CD4-positive, alpha-beta memory T cell (primary cell): ENCODE measurements at regions not wholly inside any gene's neighbourhood (a gene's known extent, or its start where the extent isn't known, plus 50 kb on each side); places are given as distances from the start of the nearest gene placed in this dataset.

Source experiments
- CTCF ChIA-PET: fragments of 350-600 bp; sonication (Branson Sonifier 250); formaldehyde crosslinking; loops from one replicate; lab custom pipeline; 2021; ENCODE audit warnings: inconsistent platforms; ENCODE audit not compliant: partially characterized antibody; lab: Charles Lee
- POLR2A ChIA-PET: fragments of 350-600 bp; sonication (Branson Sonifier 250); formaldehyde crosslinking; loops from one replicate; lab custom pipeline; 2021; ENCODE audit not compliant: partially characterized antibody; lab: Charles Lee
- DNase-seq, 5 donors: peaks; one replicate each; pipeline versions ENCODE4 v3.0.0 to v3.0.0-alpha.2; 2020 to 2022; ENCODE audit warnings: mixed read lengths in 1 of 5
- H3K27ac ChIP-seq: one replicate; pipeline ENCODE4 v1.7.0; 2013; ENCODE audit warnings: low read depth, low read length
- H3K27me3 ChIP-seq: 2 replicates; pipeline ENCODE4 v1.7.0; 2013; ENCODE audit warnings: mild to moderate bottlenecking, low read length, moderate library complexity; ENCODE audit not compliant: insufficient read depth
- H3K36me3 ChIP-seq: 2 replicates; pipeline ENCODE4 v1.7.0; 2013; ENCODE audit warnings: mild to moderate bottlenecking, low read length, moderate library complexity; ENCODE audit not compliant: insufficient read depth
- H3K4me1 ChIP-seq: 2 replicates; pipeline ENCODE4 v1.7.0; 2013; ENCODE audit warnings: mild to moderate bottlenecking, low read length, moderate library complexity; ENCODE audit not compliant: insufficient read depth
- H3K4me3 ChIP-seq, 2 donors: one replicate each; pipeline ENCODE4 v1.7.0; 2013; ENCODE audit warnings: low read length in 2 of 2, mild to moderate bottlenecking in 1 of 2
- H3K9me3 ChIP-seq, 2 donors: one replicate each; pipeline ENCODE4 v1.7.0; 2013; ENCODE audit warnings: low read length in 2 of 2, control low read depth in 1 of 2; ENCODE audit not compliant: control insufficient read depth in 1 of 2
- H3K27ac Mint-ChIP-seq, 7 donors: one replicate each; pipeline ENCODE4 v1.8.0; 2020 to 2021; ENCODE audit warnings: mixed read lengths in 7 of 7, mild to moderate bottlenecking in 6 of 7, inconsistent platforms in 3 of 7, moderate library complexity in 3 of 7
- H3K27me3 Mint-ChIP-seq, 2 donors: one replicate each; pipeline ENCODE4 v1.8.0; 2020 to 2021; ENCODE audit warnings: mixed read lengths in 2 of 2
- H3K36me3 Mint-ChIP-seq, 2 donors: one replicate each; pipeline ENCODE4 v1.8.0; 2020 to 2021; ENCODE audit warnings: mixed read lengths in 2 of 2, inconsistent platforms in 1 of 2, mild to moderate bottlenecking in 1 of 2
- H3K4me1 Mint-ChIP-seq, 4 donors: one replicate each; pipeline ENCODE4 v1.8.0; 2020 to 2021; ENCODE audit warnings: mixed read lengths in 4 of 4, mild to moderate bottlenecking in 1 of 4
- H3K4me3 Mint-ChIP-seq, 8 donors: one replicate each; pipeline ENCODE4 v1.8.0; 2020 to 2021; ENCODE audit warnings: mixed read lengths in 8 of 8, mild to moderate bottlenecking in 7 of 8, moderate library complexity in 6 of 8, inconsistent platforms in 3 of 8
- H3K9me3 Mint-ChIP-seq, 8 donors: one replicate each; pipeline ENCODE4 v1.8.0; 2020 to 2021; ENCODE audit warnings: mixed read lengths in 8 of 8, mild to moderate bottlenecking in 5 of 8, inconsistent platforms in 3 of 8, moderate library complexity in 1 of 8
- intact Hi-C: fragments of 100-400 bp; cut with micrococcal nuclease; formaldehyde crosslinking; loops from one replicate; pipeline ENCODE4 v1.15.1; 2023

DNA sequence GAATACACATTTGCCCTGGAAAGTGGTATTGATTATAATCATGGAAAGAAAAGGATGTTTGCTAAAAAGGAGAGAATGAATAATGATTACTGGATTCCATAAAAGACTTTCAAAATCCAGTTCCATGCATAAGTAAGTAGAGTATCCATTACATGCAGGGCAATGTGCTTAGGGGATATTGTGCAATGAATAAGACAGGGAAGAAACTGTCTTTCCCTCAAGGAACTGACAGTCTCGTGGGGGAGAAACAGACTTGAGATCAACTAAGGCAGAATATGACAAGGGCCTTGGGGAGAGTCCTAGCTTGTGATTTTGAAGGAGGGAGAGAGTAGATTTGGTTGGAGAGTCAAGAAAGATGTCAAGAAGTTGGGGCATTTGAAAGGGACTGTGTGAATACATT lies 130.6 kb downstream of the SPP2 start:
- CTCF ChIA-PET = interaction anchor here (1.4 kb wide), 1 partner anchor 76 kb away, joined by 3 read pairs; no protein-coding TSS in a partner anchor

DNA sequence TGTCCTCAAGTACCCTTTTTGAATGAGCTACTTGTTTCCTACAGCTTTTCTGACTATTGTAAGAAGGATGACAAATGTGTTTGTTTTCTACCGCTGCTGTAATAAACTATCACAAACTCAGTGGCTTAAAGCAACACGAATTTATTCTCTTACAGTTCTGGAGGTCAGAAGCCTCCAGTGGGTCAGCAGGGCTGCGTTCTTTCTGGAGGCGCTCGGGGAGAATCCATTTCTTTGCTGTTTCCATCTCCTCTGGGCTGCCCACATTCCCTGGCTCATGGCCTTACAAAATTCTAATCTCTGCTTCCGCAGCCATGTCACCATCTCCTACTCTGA lies 128.5 kb downstream of the SPP2 start:
- Histone ChIP-seq H3K27ac (no peak overlapping the region), H3K9me3 (no peaks in the 10 kb centered on the region), H3K4me1 (no peaks in the 10 kb centered on the region), H3K4me3 (no peak overlapping the region), H3K27me3 (no peaks in the 10 kb centered on the region), H3K36me3 (no peaks in the 10 kb centered on the region)
- Mint-ChIP-seq H3K9me3 (no peaks in the 10 kb centered on the region), H3K27me3 (no peaks in the 10 kb centered on the region), H3K4me1 (no peaks in the 10 kb centered on the region), H3K4me3 (no peak overlapping the region), H3K36me3 (no peaks in the 10 kb centered on the region), H3K27ac (no peak overlapping the region)
- ChIA-PET CTCF (no interaction called here), POLR2A (no interaction called here)
- intact Hi-C loops = no loop called here
- no peak for DNase-seq

More for the DNA sequence above, 130.6 kb downstream of the SPP2 start:
- peaks cover 4% of the 10 kb centered on the region for H3K27me3 ChIP-seq
- Mint-ChIP-seq H3K9me3 (no peaks in the 10 kb centered on the region), H3K27me3 (peaks cover 0 to 1% of the 10 kb centered on the region in 2 donors), H3K4me1 (no peaks in the 10 kb centered on the region), H3K36me3 (no peaks in the 10 kb centered on the region), H3K27ac (peak overlapping the region in 1 of 7 donors; percentile 40), H3K4me3 (no peak overlapping the region)
- no peaks in the 10 kb centered on the region for H3K36me3 ChIP-seq
- H3K27ac ChIP-seq = no peak overlapping the region
- intact Hi-C loops = no loop called here
- no peak overlapping the region for H3K4me3 ChIP-seq
- no peaks in the 10 kb centered on the region for H3K9me3 ChIP-seq
- POLR2A ChIA-PET = no interaction called here
- DNase-seq = no peak
- no peaks in the 10 kb centered on the region for H3K4me1 ChIP-seq

DNA sequence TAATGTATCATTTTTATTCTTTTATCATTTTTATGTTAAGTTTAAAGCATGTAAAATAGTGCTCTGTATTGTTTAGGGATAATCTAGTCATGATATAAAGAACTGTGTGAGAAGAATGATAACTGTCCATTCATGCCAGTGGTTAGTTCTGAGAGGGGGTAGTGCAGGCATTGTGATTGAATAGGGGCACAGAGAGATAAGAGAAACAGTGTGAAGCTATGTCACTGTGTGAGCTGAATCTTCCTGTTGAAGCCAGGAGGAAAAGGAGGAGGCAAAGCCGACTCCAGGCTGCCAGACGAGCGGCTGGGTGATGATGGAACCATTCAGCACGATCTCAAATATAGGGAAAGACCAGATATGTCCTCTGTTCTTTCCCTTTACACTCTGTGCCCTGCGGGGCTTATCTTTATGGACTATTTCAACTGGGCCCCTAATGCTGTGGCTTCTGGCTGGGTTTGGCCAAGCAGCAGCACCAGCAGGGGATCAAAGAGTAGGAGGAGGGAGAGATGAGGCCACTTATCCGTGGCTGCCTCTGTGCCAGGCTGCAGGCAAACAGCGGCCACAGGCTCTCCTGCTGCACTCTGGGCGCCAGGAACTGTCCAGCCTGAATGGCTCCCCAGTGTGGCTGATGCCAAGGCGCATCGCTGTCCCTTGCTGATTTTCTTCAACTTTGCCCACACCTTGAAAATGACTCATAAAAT lies 128.0 kb downstream of the SPP2 start:
- intact Hi-C loops = no loop called here
- no peak overlapping the region for H3K27ac ChIP-seq
- no peaks in the 10 kb centered on the region for H3K4me1 ChIP-seq
- no peaks in the 10 kb centered on the region for H3K27me3 ChIP-seq
- ChIA-PET CTCF (interaction anchor here (0.7 kb wide), 1 partner anchor 642 kb away, joined by 3 read pairs; no protein-coding TSS in a partner anchor), POLR2A (no interaction called here)
- no peaks in the 10 kb centered on the region for H3K27me3 Mint-ChIP-seq
- no peak for DNase-seq
- H3K36me3 Mint-ChIP-seq = no peaks in the 10 kb centered on the region
- H3K4me3 ChIP-seq = no peak overlapping the region
- no peaks in the 10 kb centered on the region for H3K9me3 ChIP-seq
- no peaks in the 10 kb centered on the region for H3K36me3 ChIP-seq
- no peak overlapping the region for H3K4me3 Mint-ChIP-seq
- H3K4me1 Mint-ChIP-seq = no peaks in the 10 kb centered on the region
- no peak overlapping the region for H3K27ac Mint-ChIP-seq
- H3K9me3 Mint-ChIP-seq = no peaks in the 10 kb centered on the region

DNA sequence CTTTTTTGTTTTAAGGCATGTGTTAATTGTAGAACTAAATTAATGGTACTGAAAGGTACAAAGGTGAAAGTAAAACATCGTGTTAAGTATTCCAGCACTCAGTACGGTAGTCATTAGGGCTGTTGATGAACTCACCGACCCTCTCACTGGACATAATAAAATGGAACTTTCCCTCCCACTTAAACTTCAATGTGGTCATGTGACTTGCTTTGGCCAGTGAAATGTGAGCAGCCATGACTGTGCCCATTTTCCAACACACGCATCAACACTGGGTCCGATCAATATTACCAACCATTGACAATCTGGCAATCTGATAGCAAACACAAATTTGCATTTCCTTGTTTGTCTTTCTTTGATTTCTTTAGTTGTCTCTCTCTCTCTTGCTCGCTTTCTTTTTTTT lies 125.1 kb downstream of the SPP2 start:
- H3K4me1 ChIP-seq = no peaks in the 10 kb centered on the region
- no peaks in the 10 kb centered on the region for H3K36me3 Mint-ChIP-seq
- no peak overlapping the region for H3K4me3 ChIP-seq
- H3K4me3 Mint-ChIP-seq = no peak overlapping the region
- no peaks in the 10 kb centered on the region for H3K9me3 Mint-ChIP-seq
- H3K27ac ChIP-seq = no peak overlapping the region
- H3K27me3 ChIP-seq = no peaks in the 10 kb centered on the region
- H3K36me3 ChIP-seq = no peaks in the 10 kb centered on the region
- peaks cover 0 to 6% (median 2%) of the 10 kb centered on the region in 4 donors for H3K4me1 Mint-ChIP-seq
- H3K9me3 ChIP-seq = no peaks in the 10 kb centered on the region
- DNase-seq = no peak
- ChIA-PET CTCF (interaction anchor here (0.6 kb wide), 1 partner anchor 89 kb away, joined by 3 read pairs; no protein-coding TSS in a partner anchor), POLR2A (no interaction called here)
- no peaks in the 10 kb centered on the region for H3K27me3 Mint-ChIP-seq
- peak overlapping the region in 1 of 7 donors; percentile 42 for H3K27ac Mint-ChIP-seq
- intact Hi-C loops = no loop called here

DNA sequence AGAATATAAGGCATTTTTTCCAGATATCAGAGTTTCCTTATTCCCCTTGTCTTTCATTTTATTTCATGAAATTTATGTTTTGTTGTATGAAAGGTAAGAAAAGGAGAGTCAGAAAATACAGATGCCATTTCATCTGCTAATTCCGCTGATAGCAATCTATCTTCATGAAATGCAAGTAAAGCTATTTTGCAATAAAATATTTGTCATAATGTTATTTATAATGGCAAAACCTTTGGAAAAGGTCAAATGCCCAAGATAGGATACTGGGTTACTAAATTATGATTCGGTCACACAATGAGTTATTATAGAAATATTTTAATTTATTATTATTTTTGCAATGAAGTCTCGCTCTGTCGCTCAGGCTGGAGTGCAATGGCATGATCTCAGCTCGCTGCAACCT lies 124.2 kb downstream of the SPP2 start:
- H3K27ac ChIP-seq = no peak overlapping the region
- Mint-ChIP-seq H3K9me3 (no peaks in the 10 kb centered on the region), H3K4me1 (peaks cover 0 to 6% (median 2%) of the 10 kb centered on the region in 4 donors), H3K27ac (no peak overlapping the region), H3K4me3 (no peak overlapping the region), H3K36me3 (no peaks in the 10 kb centered on the region), H3K27me3 (no peaks in the 10 kb centered on the region)
- H3K27me3 ChIP-seq = no peaks in the 10 kb centered on the region
- DNase-seq = no peak
- no peak overlapping the region for H3K4me3 ChIP-seq
- no peaks in the 10 kb centered on the region for H3K9me3 ChIP-seq
- no peaks in the 10 kb centered on the region for H3K4me1 ChIP-seq
- no peaks in the 10 kb centered on the region for H3K36me3 ChIP-seq
- intact Hi-C loops = no loop called here
- ChIA-PET POLR2A (no interaction called here), CTCF (no interaction called here)

DNA sequence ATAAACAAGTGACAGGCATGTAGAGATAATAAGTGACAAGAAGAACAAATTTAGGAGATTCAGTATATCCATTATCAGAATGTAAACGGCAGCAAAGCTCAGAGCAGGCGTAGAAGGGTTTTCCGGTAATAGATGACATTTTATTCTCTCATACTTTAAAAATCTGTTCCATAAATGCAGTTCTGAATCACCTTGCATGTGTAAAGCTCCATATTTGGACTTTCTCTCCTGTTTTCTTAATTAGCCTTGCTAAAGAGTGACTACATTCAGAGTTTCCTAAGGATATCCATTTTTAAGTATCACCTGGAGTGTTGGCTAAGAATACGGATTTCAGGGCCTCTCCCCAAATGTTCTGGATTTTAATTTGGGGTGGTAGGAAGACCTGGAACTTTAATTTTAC lies 122.0 kb downstream of the SPP2 start:
- Histone ChIP-seq H3K9me3 (no peaks in the 10 kb centered on the region), H3K36me3 (no peaks in the 10 kb centered on the region), H3K4me1 (no peaks in the 10 kb centered on the region), H3K27ac (no peak overlapping the region), H3K4me3 (no peak overlapping the region), H3K27me3 (no peaks in the 10 kb centered on the region)
- POLR2A ChIA-PET = no interaction called here
- no peaks in the 10 kb centered on the region for H3K27me3 Mint-ChIP-seq
- H3K36me3 Mint-ChIP-seq = no peaks in the 10 kb centered on the region
- intact Hi-C loops = no loop called here
- H3K9me3 Mint-ChIP-seq = no peaks in the 10 kb centered on the region
- H3K4me3 Mint-ChIP-seq = no peak overlapping the region
- DNase-seq = no peak
- H3K27ac Mint-ChIP-seq = peak overlapping the region in 1 of 7 donors; percentile 38
- H3K4me1 Mint-ChIP-seq = peaks cover 0 to 6% (median 2%) of the 10 kb centered on the region in 4 donors
- CTCF ChIA-PET = no interaction called here

DNA sequence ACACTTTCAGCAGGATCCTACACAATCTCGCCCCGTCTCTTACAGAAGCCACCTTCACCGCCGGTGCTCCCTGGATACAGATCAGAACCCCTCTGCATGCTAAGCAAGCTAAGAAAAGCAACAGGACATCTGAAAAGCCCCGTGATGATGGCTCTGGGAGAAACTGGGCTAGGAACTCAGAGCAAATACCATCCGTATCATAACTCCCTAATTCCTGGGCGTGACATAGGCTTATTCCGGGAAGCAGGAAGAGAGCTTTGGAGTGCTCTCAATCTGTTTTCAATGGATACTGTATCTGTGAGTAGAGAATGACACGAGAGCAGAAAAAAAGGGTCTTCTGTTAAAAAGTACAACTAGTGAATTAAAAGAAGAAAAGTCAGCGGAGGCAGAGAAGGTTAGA lies 121.6 kb downstream of the SPP2 start:
- Histone ChIP-seq H3K9me3 (no peaks in the 10 kb centered on the region), H3K4me3 (no peak overlapping the region), H3K27me3 (no peaks in the 10 kb centered on the region), H3K27ac (no peak overlapping the region), H3K36me3 (no peaks in the 10 kb centered on the region), H3K4me1 (no peaks in the 10 kb centered on the region)
- no peak for DNase-seq
- intact Hi-C loops = no loop called here
- no peak overlapping the region for H3K4me3 Mint-ChIP-seq
- H3K27ac Mint-ChIP-seq = peak overlapping the region in 1 of 7 donors; percentile 38
- ChIA-PET POLR2A (no interaction called here), CTCF (no interaction called here)
- no peaks in the 10 kb centered on the region for H3K36me3 Mint-ChIP-seq
- H3K27me3 Mint-ChIP-seq = no peaks in the 10 kb centered on the region
- peaks cover 0 to 6% (median 2%) of the 10 kb centered on the region in 4 donors for H3K4me1 Mint-ChIP-seq
- H3K9me3 Mint-ChIP-seq = no peaks in the 10 kb centered on the region
